HG03520 (cell line): ENCODE measurements at regions not wholly inside any gene's neighbourhood (a gene's known extent, or its start where the extent isn't known, plus 50 kb on each side); places are given as distances from the start of the nearest gene placed in this dataset.

ENCODE experiments used
- ATAC-seq: cut with Tn5 transposase; IDR thresholded peaks from one replicate; pipeline ENCODE4 v1.9.1; 2021; ENCODE audit warnings: mild to moderate bottlenecking, moderate library complexity; ENCODE audit not compliant: unreplicated experiment

- no peak for ATAC-seq
Measured at GRCh38 chr12:88310069-88310468, 168.0 kb downstream of the TMTC3 start.

DNA sequence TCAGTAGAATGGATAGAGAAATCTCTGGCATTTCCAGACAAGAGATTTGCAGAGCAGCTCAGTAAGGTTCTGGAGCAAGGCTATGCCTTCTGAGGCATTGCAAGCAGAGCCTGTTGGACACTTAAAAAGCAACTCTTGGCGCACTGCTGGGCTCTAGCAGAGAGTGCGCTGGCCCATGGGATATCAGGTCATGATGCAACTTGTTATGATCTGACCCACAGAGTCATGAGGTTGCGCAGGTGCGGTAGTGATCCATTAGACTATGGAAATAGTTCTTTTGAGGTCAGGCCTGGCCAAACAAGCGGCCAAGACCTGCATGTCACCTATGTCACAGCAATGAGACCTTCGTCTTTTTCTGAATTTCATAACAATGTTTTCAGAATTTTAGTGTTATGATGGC lies 168.6 kb downstream of the TMTC3 start:
- ATAC-seq, result no peak

- ATAC-seq, result no peak
Measured at GRCh38 chr12:88313554-88313953, 171.4 kb downstream of the TMTC3 start.

DNA sequence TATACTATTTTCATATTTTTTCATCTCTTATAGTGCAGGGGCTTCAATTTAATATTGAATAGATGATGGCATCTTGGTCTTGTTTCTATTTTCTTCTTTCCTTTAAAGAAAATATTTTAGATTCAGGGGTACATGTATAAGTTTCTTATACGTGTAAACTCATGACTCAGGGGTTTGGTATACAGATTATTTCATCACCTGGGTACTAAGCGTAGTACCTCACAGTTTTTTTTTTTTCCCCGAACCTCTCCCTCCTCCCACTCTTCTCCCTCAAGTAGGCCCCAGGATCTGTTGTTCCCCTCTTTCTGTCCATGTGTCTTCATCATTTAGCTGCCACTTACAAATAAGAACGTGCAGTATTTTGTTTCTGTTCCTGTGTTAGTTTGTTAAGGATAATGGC lies 172.6 kb downstream of the TMTC3 start:
- ATAC-seq, result no peak

- no peak for ATAC-seq
Measured at GRCh38 chr12:88318726-88319125, 176.6 kb downstream of the TMTC3 start.

- no peak for ATAC-seq
Measured at GRCh38 chr12:88325076-88325815, 183.1 kb downstream of the TMTC3 start.

- no peak for ATAC-seq
Measured at GRCh38 chr12:88325816-88326189, 183.7 kb downstream of the TMTC3 start.

- ATAC-seq, result no peak
Measured at GRCh38 chr12:88327276-88327675, 185.2 kb downstream of the TMTC3 start.

- no peak for ATAC-seq
Measured at GRCh38 chr12:88328090-88328489, 186.0 kb downstream of the TMTC3 start.

DNA sequence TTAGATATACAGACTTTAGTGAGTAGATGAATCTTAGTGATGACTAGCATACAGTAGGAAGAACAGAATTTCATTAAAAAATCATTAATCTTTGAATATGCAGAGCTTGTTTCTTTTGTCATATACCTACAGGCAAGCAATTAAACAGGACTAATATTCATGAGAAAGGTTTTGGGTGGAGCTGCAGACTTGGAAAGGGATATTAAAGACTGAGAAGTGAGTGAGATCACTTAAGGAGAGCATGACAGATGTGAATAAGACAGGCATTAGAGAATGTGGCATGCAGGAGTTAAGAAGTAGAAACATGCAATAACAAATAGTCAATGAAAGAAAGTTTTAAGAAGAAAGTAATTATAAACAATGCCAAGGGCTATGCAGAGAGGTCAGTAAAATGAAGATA lies 187.7 kb downstream of the TMTC3 start:
- no peak for ATAC-seq

- ATAC-seq, result peak; percentile 70
Measured at GRCh38 chr12:88334271-88334670, 192.2 kb downstream of the TMTC3 start.

GRCh38 chr12:88336076-88336739 lies 194.1 kb downstream of the TMTC3 start:
- no peak for ATAC-seq

DNA sequence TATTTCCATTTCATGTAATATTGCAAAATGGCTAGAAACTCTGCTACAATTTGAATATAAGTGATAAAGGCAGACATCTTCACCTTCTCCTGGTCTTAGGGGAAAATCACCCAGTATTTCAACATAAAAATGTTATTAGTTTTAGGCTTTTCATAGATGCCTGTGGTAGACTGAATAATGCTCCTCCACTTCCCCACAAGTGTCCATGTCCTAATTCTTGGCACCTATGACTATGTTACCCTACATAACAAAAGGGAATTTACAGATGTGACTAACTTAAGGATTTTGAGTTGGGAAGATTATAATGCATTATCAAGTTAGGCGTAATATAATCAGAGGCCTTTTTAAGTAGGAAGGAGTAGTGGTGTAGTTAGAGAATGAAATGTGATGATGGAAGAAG lies 196.4 kb downstream of the TMTC3 start:
- ATAC-seq, result no peak

- ATAC-seq, result peak; percentile 57
Measured at GRCh38 chr12:88339254-88339949, 197.3 kb downstream of the TMTC3 start.

GRCh38 chr12:88339966-88340365 lies 197.9 kb downstream of the TMTC3 start:
- no peak for ATAC-seq

GRCh38 chr12:88342251-88342806 lies 200.2 kb downstream of the TMTC3 start:
- ATAC-seq, result no peak

- no peak for ATAC-seq
Measured at GRCh38 chr12:88351146-88351545, 209.0 kb downstream of the TMTC3 start.

- no peak for ATAC-seq
Measured at GRCh38 chr12:88354691-88355090, 212.6 kb downstream of the TMTC3 start.

DNA sequence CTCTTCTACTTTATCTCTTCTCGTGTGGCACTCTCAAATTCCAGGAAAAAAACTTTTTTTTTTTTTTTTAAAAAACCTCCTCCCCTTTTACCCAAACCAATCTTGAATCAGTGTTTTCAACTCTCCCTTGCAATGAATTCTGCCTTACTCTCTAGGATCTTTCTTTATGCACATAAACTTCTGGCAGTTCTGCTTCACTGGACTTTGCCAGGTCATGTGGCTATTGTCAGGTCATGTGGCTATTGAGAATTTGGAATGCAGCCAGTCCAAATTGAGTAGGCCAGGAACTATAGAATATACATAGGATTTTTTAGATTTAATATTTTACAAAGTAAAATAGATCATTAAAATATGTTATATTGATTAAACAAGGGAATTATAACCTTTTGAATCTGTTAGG lies 218.2 kb downstream of the TMTC3 start:
- ATAC-seq, result no peak

- ATAC-seq, result no peak
Measured at GRCh38 chr12:88361493-88361892, 218.8 kb downstream of the KITLG start.

DNA sequence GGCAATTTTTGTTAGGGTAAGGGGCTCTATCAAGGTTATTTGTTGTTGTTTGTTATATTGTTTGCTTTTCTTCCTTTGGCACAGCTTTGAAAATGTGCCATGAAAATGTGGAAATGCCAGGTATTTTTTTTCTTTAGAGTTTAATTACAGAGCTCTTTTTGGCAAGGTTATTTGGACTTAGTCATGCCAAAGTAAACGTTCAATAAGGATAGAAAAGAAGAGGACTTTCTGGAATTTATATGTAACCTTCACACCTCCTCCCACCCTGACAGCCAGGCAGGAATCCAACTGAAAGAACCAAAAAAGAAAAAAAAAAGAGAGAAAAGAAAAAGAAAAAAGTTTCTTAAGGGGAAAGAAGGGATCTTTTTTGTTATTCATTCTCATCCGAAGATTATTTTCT lies 217.8 kb downstream of the KITLG start:
- ATAC-seq, result no peak

- no peak for ATAC-seq
Measured at GRCh38 chr12:88365403-88365802, 214.9 kb downstream of the KITLG start.
